ENCODE measurements at regions not wholly inside any gene's neighbourhood (a gene's known extent, or its start where the extent isn't known, plus 50 kb on each side); places are given as distances from the start of the nearest gene placed in this dataset.

DNA sequence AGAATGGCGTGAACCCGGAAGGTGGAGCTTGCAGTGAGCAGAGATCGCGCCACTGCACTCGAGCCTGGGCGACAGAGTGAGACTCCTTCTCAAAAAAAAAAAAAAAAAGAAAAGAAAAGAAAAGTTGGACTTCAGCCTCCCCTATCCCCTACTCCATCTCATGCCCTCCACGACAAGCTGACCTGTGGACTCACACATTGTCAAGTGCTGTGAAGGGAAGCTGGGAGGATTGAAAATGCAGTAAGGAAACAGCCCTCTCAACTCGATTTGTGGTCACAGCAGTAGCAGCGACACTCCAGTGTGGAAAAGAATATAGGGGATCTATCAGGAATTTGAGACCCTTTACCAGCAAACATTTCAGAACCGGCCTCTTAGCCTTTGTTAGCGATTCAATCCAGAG lies 103.6 kb upstream of the SVIL start:
- peaks cover 38% of the 10 kb centered on the region for H3K27me3 Mint-ChIP-seq (ENCODE audit: low read depth)
- no peak overlapping the region for H3K4me3 Mint-ChIP-seq
- H3K27ac Mint-ChIP-seq: no peak overlapping the region
- peaks cover 7% of the 10 kb centered on the region for H3K4me1 Mint-ChIP-seq (ENCODE audit: low read depth)
- H3K9me3 Mint-ChIP-seq (ENCODE audit: insufficient read depth): no peaks in the 10 kb centered on the region
- DNase-seq (no peak), ATAC-seq (no peak)
- POLR2A ChIA-PET: no interaction called here
- CTCF ChIA-PET: no interaction called here
- no peaks in the 10 kb centered on the region for H3K36me3 Mint-ChIP-seq (ENCODE audit: low read depth)

DNA sequence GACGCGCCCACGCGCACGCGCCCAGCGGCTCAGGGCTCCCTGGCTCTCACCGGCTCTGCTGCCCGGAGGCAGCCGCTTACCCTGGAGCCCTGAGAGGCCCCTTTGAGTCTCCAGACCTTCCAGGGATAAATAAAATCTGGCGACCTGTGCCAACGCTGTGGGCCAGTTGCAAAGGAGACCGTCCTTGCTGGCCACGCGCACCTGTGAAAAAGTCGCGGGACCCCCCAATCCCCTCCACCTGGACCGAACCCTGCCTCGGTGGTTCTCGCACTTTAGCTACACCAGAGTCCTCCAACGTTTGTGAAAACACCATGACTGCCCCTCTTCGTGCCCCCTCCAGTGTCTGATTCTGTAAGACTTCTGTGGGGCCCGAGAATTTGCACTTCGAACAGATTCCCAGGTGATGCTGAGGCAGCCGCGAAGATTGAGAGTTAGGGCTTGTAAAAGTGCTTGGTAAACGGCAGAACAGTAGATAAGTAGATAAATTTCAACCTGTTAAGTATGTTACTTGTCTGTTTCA lies 102.4 kb upstream of the SVIL start:
- DNase-seq: no peak
- H3K4me1 Mint-ChIP-seq (ENCODE audit: low read depth): peaks cover 7% of the 10 kb centered on the region
- no peak overlapping the region for H3K27ac Mint-ChIP-seq
- ChIA-PET CTCF (no interaction called here), POLR2A (no interaction called here)
- H3K4me3 Mint-ChIP-seq: peak overlapping the region; percentile 67
- H3K27me3 Mint-ChIP-seq (ENCODE audit: low read depth): peaks cover 38% of the 10 kb centered on the region
- ATAC-seq: no peak
- no peaks in the 10 kb centered on the region for H3K9me3 Mint-ChIP-seq (ENCODE audit: insufficient read depth)
- H3K36me3 Mint-ChIP-seq (ENCODE audit: low read depth): no peaks in the 10 kb centered on the region

DNA sequence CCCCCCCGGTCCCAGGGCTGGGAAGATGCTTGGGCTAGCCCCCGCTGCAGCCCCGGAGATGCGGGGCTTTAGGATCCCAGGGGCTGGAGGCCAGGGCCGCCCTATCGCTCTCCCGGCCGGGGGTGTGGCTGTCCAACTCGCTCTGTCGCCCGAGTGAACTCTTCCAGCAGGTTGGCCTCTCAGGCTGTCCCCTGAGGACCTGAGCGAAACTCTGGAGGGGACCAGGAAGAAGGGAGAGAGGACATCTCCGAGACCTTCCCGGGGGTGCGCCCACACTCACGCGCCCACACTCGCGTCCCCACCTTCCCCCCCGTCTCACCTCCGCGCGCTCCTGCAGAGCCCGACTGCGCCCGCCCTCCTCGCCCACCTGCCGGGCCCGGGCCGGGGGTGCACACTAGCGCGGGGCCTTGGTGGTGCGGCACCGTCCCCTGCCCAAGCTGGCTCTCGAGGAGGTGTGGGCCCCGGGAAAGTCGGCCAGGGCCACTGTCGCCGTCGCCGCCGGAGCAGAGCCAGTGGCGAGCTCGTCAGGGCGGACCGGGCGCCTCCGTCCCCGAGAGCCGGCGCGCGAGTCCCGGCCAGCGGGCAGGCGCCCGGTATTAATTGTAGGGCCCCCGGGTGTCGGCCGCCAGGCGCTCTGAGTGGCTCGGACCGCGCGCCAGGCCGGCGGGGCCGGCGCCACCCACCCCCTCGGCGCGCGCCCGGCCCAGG lies 101.7 kb upstream of the SVIL start:
- POLR2A ChIA-PET: no interaction called here
- DNase-seq (peak; percentile 22), ATAC-seq (peak; percentile 9)

DNA sequence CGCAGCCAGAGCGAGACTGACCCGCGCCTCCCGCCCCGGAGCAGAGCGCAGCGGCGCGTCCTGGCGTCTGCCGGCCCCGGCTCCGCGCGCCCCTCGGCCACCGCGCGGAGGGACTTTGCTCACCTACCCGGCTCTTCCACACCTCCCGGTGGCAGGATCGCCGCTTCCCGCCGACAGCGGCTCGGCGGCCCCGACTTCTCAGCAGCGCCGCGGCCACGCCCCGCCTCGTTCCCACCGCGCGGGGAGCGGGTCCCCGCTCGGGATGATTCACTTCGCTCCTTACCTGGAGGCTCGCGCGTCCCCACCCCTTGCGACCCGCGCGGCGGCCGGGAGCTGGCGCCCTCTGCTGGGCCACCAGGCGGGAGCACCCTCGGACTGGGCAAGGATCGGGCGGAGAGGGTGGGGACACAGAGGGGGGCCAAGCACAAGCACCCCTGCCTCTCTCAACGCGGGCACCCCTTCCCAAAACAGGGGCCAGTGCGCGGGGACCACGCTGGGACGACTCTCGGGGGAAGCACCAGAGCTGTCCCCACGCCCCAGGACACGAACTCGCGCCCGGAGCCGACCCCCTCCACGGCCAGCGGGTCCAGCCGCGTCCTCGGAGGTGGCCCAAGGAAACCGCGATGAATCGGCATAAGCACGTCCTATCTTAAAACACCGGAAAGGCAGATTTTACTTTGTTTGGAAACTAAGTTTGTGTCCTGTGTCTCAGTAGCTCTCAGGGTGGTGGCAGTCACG lies 101.0 kb upstream of the SVIL start:
- DNase-seq: peak; percentile 85
- peaks cover 35% of the 10 kb centered on the region for H3K27me3 Mint-ChIP-seq (ENCODE audit: low read depth)
- peak overlapping the region; percentile 55 for H3K27ac Mint-ChIP-seq
- peak; percentile 88 for ATAC-seq
- ChIA-PET CTCF (interaction anchor here (0.8 to 2.6 kb wide), 8 partner anchors 9 to 222 kb away, joined by 3 to 8 read pairs (median 4); no protein-coding TSS in a partner anchor), POLR2A (interaction anchor here (1.3 kb wide), 1 partner anchor 202 kb away, joined by 3 read pairs; no protein-coding TSS in a partner anchor)
- no peaks in the 10 kb centered on the region for H3K36me3 Mint-ChIP-seq (ENCODE audit: low read depth)
- peak overlapping the region; percentile 75 for H3K4me3 Mint-ChIP-seq
- peaks cover 7% of the 10 kb centered on the region for H3K4me1 Mint-ChIP-seq (ENCODE audit: low read depth)
- H3K9me3 Mint-ChIP-seq (ENCODE audit: insufficient read depth): no peaks in the 10 kb centered on the region

More for the DNA sequence above, 101.7 kb upstream of the SVIL start:
- Mint-ChIP-seq H3K27me3 (ENCODE audit: low read depth) (peaks cover 35% of the 10 kb centered on the region), H3K4me3 (peak overlapping the region; percentile 75), H3K9me3 (ENCODE audit: insufficient read depth) (no peaks in the 10 kb centered on the region), H3K36me3 (ENCODE audit: low read depth) (no peaks in the 10 kb centered on the region), H3K27ac (no peak overlapping the region), H3K4me1 (ENCODE audit: low read depth) (peaks cover 7% of the 10 kb centered on the region)
- CTCF ChIA-PET: interaction anchor here (0.8 to 2.6 kb wide), 7 partner anchors 8 to 223 kb away, joined by 3 to 8 read pairs (median 4); no protein-coding TSS in a partner anchor

DNA sequence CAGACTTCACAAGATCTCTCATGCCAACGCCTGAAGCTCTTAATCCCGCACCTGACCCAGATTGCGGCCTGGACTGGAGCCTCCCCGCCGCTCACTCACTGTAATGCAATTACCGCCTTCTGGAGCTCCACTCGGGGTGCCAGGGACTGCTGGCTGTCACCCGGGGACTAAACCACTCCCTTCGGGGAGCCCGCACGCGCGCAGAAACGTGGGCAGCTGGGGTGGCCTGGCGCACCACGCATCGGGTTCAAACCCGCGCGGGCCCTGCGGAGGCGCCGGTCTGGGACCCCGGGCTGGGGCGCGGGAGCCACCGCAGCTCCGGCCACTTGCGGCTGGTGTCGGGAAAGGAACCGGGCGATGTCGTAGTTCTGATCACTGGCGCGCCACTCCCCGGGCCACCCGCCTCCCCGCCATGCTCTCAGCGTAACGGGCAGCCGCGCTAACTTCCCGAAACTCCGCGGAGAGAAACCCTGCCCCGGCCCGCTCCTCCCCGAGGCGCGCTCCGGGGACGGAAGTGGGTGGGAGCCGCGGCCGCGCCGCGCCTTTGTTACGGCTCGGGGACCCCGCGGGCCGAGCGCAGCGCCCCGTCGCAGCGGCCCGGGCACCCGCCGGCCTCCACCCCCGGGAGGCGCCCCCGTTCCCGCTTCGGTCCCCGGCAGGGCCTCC lies 100.3 kb upstream of the SVIL start:
- H3K27ac Mint-ChIP-seq: no peak overlapping the region
- ATAC-seq (peak; percentile 68), DNase-seq (peak; percentile 67)
- ChIA-PET CTCF (interaction anchor here (0.6 to 2.6 kb wide), 10 partner anchors 9 to 290 kb away, joined by 3 to 8 read pairs (median 4); no protein-coding TSS in a partner anchor), POLR2A (interaction anchor here (1.3 kb wide), 1 partner anchor 201 kb away, joined by 3 read pairs; no protein-coding TSS in a partner anchor)
- peak overlapping the region; percentile 78 for H3K4me3 Mint-ChIP-seq
- H3K36me3 Mint-ChIP-seq (ENCODE audit: low read depth): no peaks in the 10 kb centered on the region
- H3K27me3 Mint-ChIP-seq (ENCODE audit: low read depth): peaks cover 32% of the 10 kb centered on the region
- no peaks in the 10 kb centered on the region for H3K9me3 Mint-ChIP-seq (ENCODE audit: insufficient read depth)
- peaks cover 7% of the 10 kb centered on the region for H3K4me1 Mint-ChIP-seq (ENCODE audit: low read depth)

DNA sequence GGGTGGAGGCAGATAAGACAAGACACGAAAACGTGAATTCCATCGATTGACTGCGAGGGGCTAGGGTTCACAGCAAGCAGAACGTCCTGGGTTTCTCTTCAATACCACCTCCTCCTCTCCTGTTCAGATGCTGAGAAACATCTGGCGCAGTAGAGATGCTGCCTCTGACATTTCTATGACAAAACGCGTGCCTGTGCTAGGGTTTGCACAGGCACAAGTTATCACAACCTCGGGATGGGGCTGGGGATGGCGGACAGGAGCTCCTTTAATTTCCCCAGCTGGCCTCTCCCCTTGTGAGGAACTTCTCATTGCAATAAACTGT lies 99.8 kb upstream of the SVIL start:
- peaks cover 31% of the 10 kb centered on the region for H3K27me3 Mint-ChIP-seq (ENCODE audit: low read depth)
- no peak overlapping the region for H3K27ac Mint-ChIP-seq
- ATAC-seq: no peak
- H3K36me3 Mint-ChIP-seq (ENCODE audit: low read depth): no peaks in the 10 kb centered on the region
- peaks cover 7% of the 10 kb centered on the region for H3K4me1 Mint-ChIP-seq (ENCODE audit: low read depth)
- CTCF ChIA-PET: interaction anchor here (0.6 to 2.6 kb wide), 6 partner anchors 9 to 289 kb away, joined by 3 to 8 read pairs (median 4); no protein-coding TSS in a partner anchor
- no peaks in the 10 kb centered on the region for H3K9me3 Mint-ChIP-seq (ENCODE audit: insufficient read depth)
- peak overlapping the region; percentile 78 for H3K4me3 Mint-ChIP-seq
- DNase-seq: no peak
- POLR2A ChIA-PET: interaction anchor here (1.3 kb wide), 1 partner anchor 200 kb away, joined by 3 read pairs; no protein-coding TSS in a partner anchor

DNA sequence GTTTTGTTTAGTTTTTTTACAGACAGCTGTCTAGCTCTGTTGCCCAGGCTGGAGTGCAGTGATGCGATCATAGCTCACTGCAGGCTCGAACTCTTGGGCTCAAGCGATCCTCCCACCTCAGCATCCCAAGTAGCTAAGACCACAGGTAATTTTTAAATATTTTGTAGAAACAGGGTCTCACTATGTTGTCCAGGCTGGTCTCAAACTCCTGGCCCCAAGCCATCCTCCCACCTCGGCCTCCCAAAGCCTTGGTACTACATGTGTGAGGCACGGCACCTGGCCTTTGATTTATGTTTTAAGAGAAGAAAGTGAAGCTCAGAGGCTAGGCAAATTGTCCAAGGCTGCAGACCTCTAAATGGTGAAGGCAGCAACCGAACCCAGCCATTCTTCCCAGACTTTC lies 98.6 kb upstream of the SVIL start:
- DNase-seq (no peak), ATAC-seq (no peak)
- no peaks in the 10 kb centered on the region for H3K36me3 Mint-ChIP-seq (ENCODE audit: low read depth)
- peaks cover 7% of the 10 kb centered on the region for H3K4me1 Mint-ChIP-seq (ENCODE audit: low read depth)
- CTCF ChIA-PET: interaction anchor here (1.0 kb wide), 1 partner anchor 19 kb away, joined by 3 read pairs; no protein-coding TSS in a partner anchor
- no peak overlapping the region for H3K27ac Mint-ChIP-seq
- H3K4me3 Mint-ChIP-seq: no peak overlapping the region
- no peaks in the 10 kb centered on the region for H3K9me3 Mint-ChIP-seq (ENCODE audit: insufficient read depth)
- POLR2A ChIA-PET: interaction anchor here (1.2 kb wide), 1 partner anchor 31 kb away, joined by 4 read pairs; no protein-coding TSS in a partner anchor
- peaks cover 21% of the 10 kb centered on the region for H3K27me3 Mint-ChIP-seq (ENCODE audit: low read depth)

DNA sequence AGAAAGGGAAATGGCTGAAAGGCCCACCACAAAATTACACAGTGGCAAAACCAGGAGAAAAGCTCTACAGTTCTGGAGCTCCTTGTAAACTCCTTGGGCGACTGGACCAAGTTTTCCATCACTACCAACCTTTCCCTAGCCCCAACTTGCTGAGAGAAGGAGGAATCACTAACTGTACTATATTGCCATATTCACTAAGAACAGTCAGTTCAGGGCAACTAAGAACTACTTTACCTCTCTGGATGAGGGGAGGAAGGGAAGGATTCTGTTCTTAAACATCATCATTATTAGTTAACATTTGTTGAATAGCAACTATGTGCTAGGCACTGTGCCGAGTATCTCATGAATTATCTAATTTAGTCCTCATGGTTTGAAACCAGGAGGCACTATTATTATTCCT lies 98.1 kb upstream of the SVIL start:
- ChIA-PET CTCF (interaction anchor here (1.0 kb wide), 1 partner anchor 19 kb away, joined by 3 read pairs; no protein-coding TSS in a partner anchor), POLR2A (interaction anchor here (1.2 kb wide), 1 partner anchor 31 kb away, joined by 4 read pairs; no protein-coding TSS in a partner anchor)
- Mint-ChIP-seq H3K27ac (no peak overlapping the region), H3K4me1 (ENCODE audit: low read depth) (peaks cover 7% of the 10 kb centered on the region), H3K9me3 (ENCODE audit: insufficient read depth) (no peaks in the 10 kb centered on the region), H3K36me3 (ENCODE audit: low read depth) (no peaks in the 10 kb centered on the region), H3K27me3 (ENCODE audit: low read depth) (peaks cover 21% of the 10 kb centered on the region), H3K4me3 (no peak overlapping the region)
- ATAC-seq (no peak), DNase-seq (no peak)

DNA sequence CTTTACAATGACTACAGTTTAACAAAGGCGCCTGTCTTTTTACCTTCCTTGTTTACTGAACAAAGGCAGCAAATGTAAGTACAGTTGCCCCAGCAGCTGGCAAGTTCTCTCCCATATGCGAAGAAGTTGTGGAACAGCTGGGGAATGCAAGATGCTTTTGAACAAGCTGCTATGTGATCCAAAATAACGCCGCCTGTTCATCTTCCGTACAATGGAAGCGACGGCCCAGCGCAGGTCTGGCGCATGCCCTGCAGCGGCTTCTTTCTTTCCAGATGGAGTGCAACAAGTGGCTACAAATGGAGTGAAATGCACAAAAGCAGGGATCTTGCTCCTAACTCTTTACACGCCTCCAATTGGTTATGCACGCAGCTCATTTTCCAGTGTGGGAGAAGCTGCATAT lies 97.0 kb upstream of the SVIL start:
- H3K4me3 Mint-ChIP-seq: no peak overlapping the region
- H3K4me1 Mint-ChIP-seq (ENCODE audit: low read depth): peaks cover 7% of the 10 kb centered on the region
- H3K27ac Mint-ChIP-seq: no peak overlapping the region
- no peak for DNase-seq
- H3K27me3 Mint-ChIP-seq (ENCODE audit: low read depth): peaks cover 12% of the 10 kb centered on the region
- H3K36me3 Mint-ChIP-seq (ENCODE audit: low read depth): no peaks in the 10 kb centered on the region
- no peaks in the 10 kb centered on the region for H3K9me3 Mint-ChIP-seq (ENCODE audit: insufficient read depth)
- ChIA-PET POLR2A (no interaction called here), CTCF (no interaction called here)
- ATAC-seq: no peak

DNA sequence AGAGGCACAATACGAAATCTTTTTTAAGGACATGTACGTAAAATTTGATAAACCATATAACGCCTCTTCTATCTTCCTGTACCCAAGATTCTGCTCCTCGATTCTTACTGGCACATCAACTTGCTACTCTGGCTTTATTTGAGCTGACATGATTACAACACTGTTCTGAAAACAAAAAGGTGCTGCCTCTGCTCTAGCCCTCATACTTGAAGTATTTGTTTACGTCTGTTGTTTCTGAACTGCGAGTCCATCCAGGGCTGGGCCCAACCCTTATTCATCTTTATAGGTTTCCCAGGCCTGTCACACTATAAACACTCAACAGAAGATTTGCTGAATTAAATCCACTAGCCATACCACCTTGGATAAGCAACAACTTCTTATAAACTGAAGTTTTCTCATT lies 96.2 kb upstream of the SVIL start:
- H3K4me1 Mint-ChIP-seq (ENCODE audit: low read depth): peaks cover 7% of the 10 kb centered on the region
- ChIA-PET POLR2A (interaction anchor here (0.6 kb wide), 1 partner anchor 613 kb away, joined by 3 read pairs; no protein-coding TSS in a partner anchor), CTCF (no interaction called here)
- peaks cover 12% of the 10 kb centered on the region for H3K27me3 Mint-ChIP-seq (ENCODE audit: low read depth)
- no peaks in the 10 kb centered on the region for H3K36me3 Mint-ChIP-seq (ENCODE audit: low read depth)
- DNase-seq: no peak
- no peak overlapping the region for H3K27ac Mint-ChIP-seq
- ATAC-seq: no peak
- H3K9me3 Mint-ChIP-seq (ENCODE audit: insufficient read depth): no peaks in the 10 kb centered on the region
- H3K4me3 Mint-ChIP-seq: no peak overlapping the region

DNA sequence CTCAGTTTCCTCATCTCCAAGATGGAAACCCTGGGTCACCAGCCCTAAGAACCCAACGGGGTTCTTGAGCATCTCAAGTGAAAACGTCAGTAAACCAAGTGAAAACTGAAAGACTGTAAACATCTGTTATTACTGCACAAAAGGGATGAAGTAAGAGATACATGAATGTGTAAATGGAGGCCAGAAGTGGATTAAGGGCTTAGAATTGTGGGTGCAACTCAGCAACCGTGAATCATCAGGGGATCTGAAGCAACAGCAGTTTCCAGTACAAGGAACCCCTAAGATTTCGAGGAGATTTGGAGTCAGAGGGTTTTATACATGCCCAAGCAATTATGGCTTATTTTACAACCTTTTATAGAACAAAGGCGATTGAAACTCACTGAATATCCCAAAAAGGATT lies 95.7 kb upstream of the SVIL start:
- Mint-ChIP-seq H3K27ac (no peak overlapping the region), H3K4me1 (ENCODE audit: low read depth) (peaks cover 7% of the 10 kb centered on the region), H3K4me3 (no peak overlapping the region), H3K36me3 (ENCODE audit: low read depth) (no peaks in the 10 kb centered on the region), H3K27me3 (ENCODE audit: low read depth) (peaks cover 12% of the 10 kb centered on the region), H3K9me3 (ENCODE audit: insufficient read depth) (no peaks in the 10 kb centered on the region)
- CTCF ChIA-PET: no interaction called here
- DNase-seq (no peak), ATAC-seq (no peak)
- POLR2A ChIA-PET: no interaction called here

Data from activated CD8-positive, alpha-beta T cell treated with anti-CD3 and anti-CD28 coated beads, Interleukin-2, amount 10 ng/mL, durations not matched to agents 7 days and 5 days (primary cell).